NCI-H345 (cell line): ENCODE measurements at regions not wholly inside any gene's neighbourhood (a gene's known extent, or its start where the extent isn't known, plus 50 kb on each side); places are given as distances from the start of the nearest gene placed in this dataset.
"Not testable (repeated sequence)": the region's sequence is repeated elsewhere in the genome, so short reads cannot be mapped to it uniquely, and the experiment has no call there.

Experiments
- DNase-seq: peaks from one replicate; lab custom pipeline; 2025; lab: John Stamatoyannopoulos, UW

DNA sequence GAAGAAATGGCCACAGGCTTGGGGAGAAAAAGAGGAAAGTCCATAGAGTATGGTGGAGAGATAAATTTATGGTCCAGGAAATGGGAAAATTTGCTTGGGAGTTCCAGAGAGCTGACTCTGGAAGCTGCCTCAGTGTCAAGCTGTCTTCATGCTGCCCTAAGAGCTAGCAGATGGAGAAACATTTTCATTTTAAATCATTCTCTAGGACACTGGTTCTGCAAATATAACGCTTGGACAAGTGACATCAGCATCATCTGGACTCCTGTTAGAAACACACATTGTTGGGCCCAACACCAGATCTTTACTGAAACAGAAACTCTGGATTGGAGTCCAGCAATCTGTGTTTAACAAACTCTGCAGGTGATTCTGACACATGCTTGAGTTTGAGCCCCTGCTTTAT lies 592.0 kb upstream of the KLF12 start:
- DNase-seq: no peak

GRCh38 chr13:74718232-74718842 lies 584.1 kb upstream of the KLF12 start:
- DNase-seq: not testable (repeated sequence)

GRCh38 chr13:74715718-74716117 lies 581.5 kb upstream of the KLF12 start:
- no peak for DNase-seq

DNA sequence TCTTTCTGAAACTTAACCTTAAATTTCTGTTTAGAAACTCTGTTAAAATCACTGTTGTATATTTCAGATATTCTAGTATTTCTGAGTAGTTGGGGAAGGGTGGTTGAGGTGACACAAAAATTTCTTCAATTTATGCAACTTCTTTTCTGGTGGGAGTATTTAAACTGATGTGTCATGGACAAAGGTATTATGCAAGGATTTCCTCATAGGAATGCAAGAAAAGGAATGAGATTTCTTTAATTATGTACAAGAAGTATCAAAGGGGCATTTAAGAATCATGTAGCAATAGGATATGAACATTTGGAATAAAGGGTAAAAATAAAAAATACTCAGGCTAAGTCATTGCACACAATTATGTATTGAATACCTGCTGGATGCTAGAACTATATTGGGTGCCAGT lies 575.8 kb upstream of the KLF12 start:
- DNase-seq: no peak

DNA sequence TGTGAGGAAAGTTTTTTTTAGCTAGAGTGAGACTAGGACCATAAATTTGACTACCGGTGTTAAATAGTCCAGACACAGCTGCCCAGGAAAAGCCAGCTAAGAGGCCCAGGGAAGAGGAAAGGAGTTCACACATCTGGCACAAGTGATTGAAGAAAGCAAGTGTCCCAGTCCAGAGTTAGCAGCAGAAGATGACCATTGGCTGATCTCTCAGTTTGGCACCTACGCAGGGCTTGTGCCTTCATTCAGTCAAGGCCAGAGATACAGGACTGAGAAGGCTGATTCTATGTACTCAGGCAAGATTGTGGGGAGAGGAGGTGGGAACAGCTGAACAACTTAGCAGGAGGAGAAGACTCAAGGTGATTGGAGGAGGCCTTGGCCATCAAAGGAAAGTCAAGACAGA lies 575.0 kb upstream of the KLF12 start:
- DNase-seq: no peak

DNA sequence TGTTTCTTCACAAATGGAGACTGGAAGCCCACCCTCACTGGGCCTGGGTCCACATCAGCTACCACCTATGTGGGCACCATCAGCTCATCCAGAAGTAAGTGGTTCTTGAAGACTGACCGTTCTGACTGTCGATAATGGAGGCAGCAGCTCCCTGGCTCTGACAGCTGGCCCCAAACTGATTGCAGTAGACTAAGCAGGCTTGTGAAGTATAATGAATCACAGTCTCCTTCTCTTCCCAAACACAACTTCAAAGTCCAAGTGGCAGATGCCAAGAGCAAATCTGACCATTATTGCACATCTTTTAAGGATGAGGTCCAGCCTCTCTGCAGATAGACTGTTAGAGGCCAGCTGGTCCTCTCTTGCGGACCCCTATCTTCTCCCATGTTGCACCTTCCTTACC lies 574.4 kb upstream of the KLF12 start:
- DNase-seq: no peak

- DNase-seq: no peak
Observed at GRCh38 chr13:74707291-74707690, 573.1 kb upstream of the KLF12 start.

DNA sequence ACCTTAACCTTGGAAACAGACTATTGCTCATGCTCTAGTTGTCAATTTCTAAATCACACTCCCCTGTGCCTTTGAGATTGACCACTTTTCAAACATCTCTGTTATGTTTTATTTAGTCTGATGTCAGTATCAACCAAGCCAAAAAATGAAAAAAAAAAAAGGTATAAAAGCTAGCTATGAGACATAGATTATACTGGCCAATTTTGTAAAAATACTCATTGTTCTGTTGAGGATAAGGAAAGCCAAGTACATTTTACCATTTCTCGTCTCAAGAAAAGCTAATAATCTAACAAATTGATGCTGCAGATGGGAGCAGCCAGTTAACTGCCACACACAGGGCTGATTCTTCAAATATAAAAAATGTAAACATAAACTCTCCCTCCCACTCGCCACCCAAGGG lies 572.6 kb upstream of the KLF12 start:
- no peak for DNase-seq

GRCh38 chr13:74705438-74705837 lies 571.2 kb upstream of the KLF12 start:
- no peak for DNase-seq

DNA sequence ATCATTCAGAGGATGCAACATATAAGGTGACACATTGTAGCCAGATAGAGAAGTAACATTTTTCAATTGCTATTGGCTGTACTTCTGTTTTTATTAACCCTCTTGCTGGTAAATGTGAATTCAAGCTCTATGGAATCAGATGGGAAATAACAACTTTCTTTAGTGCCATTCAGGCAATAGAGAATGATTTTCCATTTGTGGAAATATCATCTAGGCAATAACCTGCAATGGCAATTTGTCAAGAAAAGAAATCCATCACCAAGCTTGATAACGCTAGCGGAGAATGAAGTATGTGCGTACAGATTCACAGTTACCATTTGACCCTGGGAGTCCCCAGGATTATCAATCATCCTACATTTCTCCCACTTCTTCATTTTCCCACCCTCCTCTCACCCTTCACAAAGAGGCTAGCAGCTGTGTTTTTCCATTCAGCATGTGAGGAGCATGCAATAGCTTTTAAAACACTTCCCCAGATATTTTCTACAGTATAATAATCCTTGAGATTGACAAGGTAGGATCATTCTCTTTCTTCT lies 569.7 kb upstream of the KLF12 start:
- no peak for DNase-seq

DNA sequence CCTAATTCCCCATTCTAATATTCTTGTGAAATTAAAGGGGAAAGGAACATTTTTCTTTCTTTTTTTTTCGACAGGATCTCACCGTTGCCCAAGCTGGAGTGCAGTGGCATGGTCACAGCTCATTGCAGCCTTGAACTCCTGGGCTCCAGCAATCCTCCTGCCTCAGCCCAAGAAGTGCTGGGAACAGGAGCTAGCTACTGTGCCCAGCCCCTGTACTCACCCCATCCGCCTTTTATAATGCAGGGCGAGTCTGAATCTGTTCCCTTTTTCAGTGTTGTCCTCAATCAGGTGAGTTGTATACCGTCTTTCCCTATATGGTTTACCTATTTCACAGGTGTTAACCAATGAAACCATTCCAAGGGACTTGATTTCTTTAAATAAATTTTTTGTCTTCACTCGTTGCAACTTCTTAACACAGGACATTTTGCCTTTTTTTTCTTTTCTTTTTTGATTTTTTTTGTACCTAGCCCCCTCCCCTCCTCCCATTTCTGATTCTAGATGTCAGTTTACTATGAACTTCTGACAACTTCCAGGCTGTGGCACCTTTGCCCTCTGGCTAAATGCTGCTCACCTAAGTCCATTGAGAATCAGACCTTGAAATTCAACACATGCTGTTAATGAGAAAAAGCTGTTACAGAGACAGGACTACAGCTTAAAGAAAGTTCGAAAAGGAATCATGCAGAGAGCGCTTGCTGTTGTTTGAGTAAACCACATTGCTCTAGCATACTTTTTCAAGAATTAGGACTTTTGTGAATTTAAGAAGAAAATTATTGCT lies 562.1 kb upstream of the KLF12 start:
- no peak for DNase-seq

- DNase-seq: no peak
Observed at GRCh38 chr13:74695021-74695800, 561.0 kb upstream of the KLF12 start.

- no peak for DNase-seq
Observed at GRCh38 chr13:74687442-74688182, 553.4 kb upstream of the KLF12 start.

GRCh38 chr13:74683411-74683810 lies 549.2 kb upstream of the KLF12 start:
- no peak for DNase-seq

DNA sequence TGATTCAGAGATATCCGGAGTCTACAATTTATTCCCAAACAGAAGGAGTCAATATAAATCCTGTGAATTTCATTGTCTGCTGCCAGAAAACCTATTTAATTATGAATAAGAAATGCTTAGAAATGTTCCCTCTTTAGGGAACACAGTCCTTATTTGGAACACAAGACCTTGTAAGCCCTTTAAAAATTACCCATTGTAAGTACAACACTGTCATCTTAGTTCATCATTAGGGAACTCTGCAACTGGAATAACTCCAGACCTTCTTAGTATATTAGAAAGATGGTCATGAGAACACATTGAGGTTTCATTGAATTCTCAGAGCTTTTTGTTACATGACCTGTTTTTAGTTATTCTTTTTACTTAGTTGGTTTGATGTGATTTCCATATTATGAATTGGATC lies 548.5 kb upstream of the KLF12 start:
- DNase-seq: no peak

DNA sequence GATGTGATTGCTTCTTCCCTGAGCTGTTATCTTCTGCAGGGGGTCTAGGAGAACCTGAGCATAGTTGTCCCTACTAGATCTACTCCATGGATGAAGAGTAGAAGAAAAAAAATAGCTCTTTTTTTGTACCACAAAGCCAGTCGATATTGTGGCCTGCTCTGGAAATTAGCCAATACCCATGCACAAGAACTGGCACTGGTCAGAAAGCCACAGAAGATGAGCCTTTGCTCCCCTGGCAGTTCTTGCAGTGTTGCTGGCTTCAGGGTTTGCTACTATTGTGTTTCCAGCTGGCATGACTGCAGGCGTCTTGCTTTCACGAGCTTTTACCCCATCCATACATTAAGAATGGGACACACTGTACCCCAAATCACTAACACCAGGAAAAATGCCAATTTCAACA lies 547.7 kb upstream of the KLF12 start:
- DNase-seq: no peak

- no peak for DNase-seq
Observed at GRCh38 chr13:74678308-74678965, 544.2 kb upstream of the KLF12 start.

GRCh38 chr13:74675972-74676371 lies 541.8 kb upstream of the KLF12 start:
- no peak for DNase-seq

- no peak for DNase-seq
Observed at GRCh38 chr13:74675182-74675581, 541.0 kb upstream of the KLF12 start.

- DNase-seq: no peak
Observed at GRCh38 chr13:74674720-74675119, 540.5 kb upstream of the KLF12 start.

GRCh38 chr13:74669149-74669548 lies 534.9 kb upstream of the KLF12 start:
- no peak for DNase-seq
